SK-N-SH (cell line): ENCODE measurements at regions not wholly inside any gene's neighbourhood (a gene's known extent, or its start where the extent isn't known, plus 50 kb on each side); places are given as distances from the start of the nearest gene placed in this dataset.
"Not testable (repeated sequence)": the region's sequence is repeated elsewhere in the genome, so short reads cannot be mapped to it uniquely, and the experiment has no call there.

Source experiments
- CTCF ChIA-PET: fragments of 300-600, 350-600 bp; formaldehyde crosslinking; extraction: SDS; loops from one replicate; lab custom pipeline; 2021; lab: Yijun Ruan, JAX
- POLR2A ChIA-PET: fragments of 350-600 bp; sonication (Branson Sonifier 250); formaldehyde crosslinking; extraction: SDS; loops from one replicate; lab custom pipeline; 2020; ENCODE audit warnings: antibody characterized with exemption, inconsistent platforms; lab: Yijun Ruan, JAX
- DNase-seq: peaks from one replicate; pipeline ENCODE4 v3.0.0; 2012
- H2AFZ ChIP-seq: fragments of 200-600 bp; sonication (generic); 2 replicates; pipeline ENCODE4 v1.8.1; 2016; ENCODE audit warnings: antibody characterized with exemption, mild to moderate bottlenecking, low read depth
- H3F3A ChIP-seq: fragments of 200-600 bp; sonication (generic); replicated peaks from 2 replicates; pipeline ENCODE3; 2016; ENCODE audit warnings: antibody characterized with exemption, mild to moderate bottlenecking; ENCODE audit not compliant: insufficient read depth
- H3K27ac ChIP-seq, 2 experiments: fragments of 200-500 bp in 1 of 2; fragments of 200-600 bp in 1 of 2; sonication (Bioruptor generic) in 1 of 2; sonication (generic), shearing (Covaris generic) in 1 of 2; 2 replicates each; pipeline versions ENCODE4 v1.5.1 to v1.6.1; 2014 to 2016; ENCODE audit warnings: low read depth in 2 of 2, inconsistent platforms in 1 of 2, low read length in 1 of 2, mild to moderate bottlenecking in 1 of 2, mixed read lengths in 1 of 2
- H3K27me3 ChIP-seq: fragments of 200-600 bp; sonication (generic), shearing (Covaris generic); 2 replicates; pipeline ENCODE4 v1.6.1; 2016; ENCODE audit warnings: mixed run types; ENCODE audit not compliant: insufficient read depth
- H3K36me3 ChIP-seq, 2 experiments: fragments of 200-500 bp in 1 of 2; fragments of 200-600 bp in 1 of 2; sonication (Bioruptor generic) in 1 of 2; sonication (generic) in 1 of 2; replicated peaks in 1 of 2; 2 replicates each; pipeline versions ENCODE3 to v1.5.1; 2014 to 2016; ENCODE audit warnings: low read length in 1 of 2, mild to moderate bottlenecking in 1 of 2; ENCODE audit not compliant: insufficient read depth in 2 of 2, control insufficient read depth in 1 of 2
- H3K4me1 ChIP-seq, 2 experiments: fragments of 200-500 bp in 1 of 2; fragments of 200-600 bp in 1 of 2; sonication (Bioruptor generic) in 1 of 2; sonication (generic), shearing (Covaris generic) in 1 of 2; 2 replicates each; pipeline versions ENCODE4 v1.5.1 to v1.6.1; 2014 to 2016; ENCODE audit warnings: low read depth in 1 of 2, low read length in 1 of 2, mixed run types in 1 of 2; ENCODE audit not compliant: insufficient read depth in 2 of 2, control insufficient read depth in 1 of 2
- H3K4me2 ChIP-seq: fragments of 200-600 bp; sonication (generic), shearing (Covaris generic); 2 replicates; pipeline ENCODE4 v1.6.1; 2017; ENCODE audit warnings: mixed run types
- H3K4me3 ChIP-seq, 2 experiments: fragments of 200-500 bp in 1 of 2; fragments of 200-600 bp in 1 of 2; sonication (Bioruptor generic) in 1 of 2; sonication (generic), shearing (Covaris generic) in 1 of 2; 2 replicates each; pipeline versions ENCODE4 v1.5.1 to v1.8.1; 2014 to 2016; ENCODE audit warnings: low read depth in 2 of 2, inconsistent platforms in 1 of 2, low read length in 1 of 2, mild to moderate bottlenecking in 1 of 2, mixed read lengths in 1 of 2, moderate library complexity in 1 of 2
- H3K79me2 ChIP-seq: fragments of 200-600 bp; sonication (generic); 2 replicates; pipeline ENCODE4 v1.8.1; 2017; ENCODE audit warnings: mild to moderate bottlenecking; ENCODE audit not compliant: insufficient read depth
- H3K9ac ChIP-seq: fragments of 200-600 bp; sonication (generic); 2 replicates; pipeline ENCODE4 v1.6.1; 2017; ENCODE audit warnings: mixed run types
- H3K9me2 ChIP-seq: fragments of 200-600 bp; sonication (generic); 2 replicates; pipeline ENCODE4 v1.6.1; 2017; ENCODE audit warnings: mixed run types
- H3K9me3 ChIP-seq: fragments of 200-600 bp; sonication (generic); 2 replicates; pipeline ENCODE4 v1.6.1; 2017; ENCODE audit warnings: mixed run types, mild to moderate bottlenecking, moderate library complexity
- H4K20me1 ChIP-seq: fragments of 200-600 bp; sonication (generic); 2 replicates; pipeline ENCODE4 v1.6.1; 2017; ENCODE audit warnings: mild to moderate bottlenecking, mixed run types; ENCODE audit not compliant: insufficient read depth
- EP300 ChIP-seq, 2 experiments: IDR thresholded peaks; 2 replicates each; pipeline versions ENCODE4 v1.4.0 to v1.6.1; 2012; ENCODE audit warnings: borderline replicate concordance in 1 of 2, low read depth in 1 of 2, low read length in 1 of 2
- EZH2phosphoT487 ChIP-seq: fragments of 200-600 bp; sonication (generic); IDR thresholded peaks from 2 replicates; pipeline ENCODE4 v1.6.1; 2017; ENCODE audit warnings: low read depth, mixed run types, mild to moderate bottlenecking, antibody characterized with exemption, moderate library complexity, borderline replicate concordance
- FOXJ3 ChIP-seq: sonication (generic); formaldehyde crosslinking; IDR thresholded peaks from 2 replicates; pipeline ENCODE4 v1.5.1; 2020; ENCODE audit warnings: mild to moderate bottlenecking, missing genetic modification reagents
- GATA2 ChIP-seq: sonication (generic); formaldehyde crosslinking; IDR thresholded peaks from 2 replicates; pipeline ENCODE4 v1.5.0; 2020; ENCODE audit warnings: mild to moderate bottlenecking, missing genetic modification reagents
- JUND ChIP-seq: IDR thresholded peaks from 2 replicates; pipeline ENCODE4 v1.4.0; 2012
- NRF1 ChIP-seq: IDR thresholded peaks from 2 replicates; pipeline ENCODE4 v1.6.1; 2012; ENCODE audit warnings: low read depth, mild to moderate bottlenecking, low read length
- POLR2AphosphoS5 ChIP-seq: IDR thresholded peaks from 2 replicates; pipeline ENCODE4 v1.6.1; 2012; ENCODE audit warnings: low read depth, low read length
- RAD21 ChIP-seq: IDR thresholded peaks from 2 replicates; pipeline ENCODE4 v1.6.1; 2012; ENCODE audit warnings: mild to moderate bottlenecking, low read length
- RXRA ChIP-seq: IDR thresholded peaks from 2 replicates; pipeline ENCODE4 v1.4.0; 2012; ENCODE audit warnings: low read depth, mild to moderate bottlenecking, borderline replicate concordance
- SMC3 ChIP-seq: IDR thresholded peaks from 2 replicates; pipeline ENCODE4 v1.6.1; 2012; ENCODE audit warnings: low read depth, low read length, improper control_type of control experiment
- TAF1 ChIP-seq: IDR thresholded peaks from 2 replicates; pipeline ENCODE4 v1.6.1; 2012; ENCODE audit warnings: low read depth, mild to moderate bottlenecking, low read length, moderate library complexity, borderline replicate concordance
- TEAD4 ChIP-seq: IDR thresholded peaks from 2 replicates; pipeline ENCODE4 v1.4.0; 2012; ENCODE audit warnings: mild to moderate bottlenecking, borderline replicate concordance; ENCODE audit not compliant: insufficient read depth
- WGBS: methylation state at CpG from one replicate; pipeline ENCODE4 v1.1.6; 2017; ENCODE audit warnings: low lambda C conversion rate; 5-methylcytosine and 5-hydroxymethylcytosine counted together
- TF ChIP-seq, protein P1 (sequence below): IDR thresholded peaks from 2 replicates; pipeline ENCODE4 v1.4.0; 2012; ENCODE audit warnings: low read depth, borderline replicate concordance
- TF ChIP-seq, protein P2 (sequence below): fragments of 150-350 bp; IDR thresholded peaks from 2 replicates; pipeline ENCODE4 v1.6.1; 2016; ENCODE audit warnings: mild to moderate bottlenecking, low read depth, low read length
- TF ChIP-seq, protein P3 (sequence below): IDR thresholded peaks from 2 replicates; pipeline ENCODE4 v1.4.0; 2012; ENCODE audit warnings: low read depth, borderline replicate concordance
- TF ChIP-seq, protein P4 (sequence below): fragments of 200-600 bp; sonication (generic); IDR thresholded peaks from 2 replicates; pipeline ENCODE4 v1.6.1; 2017; ENCODE audit warnings: antibody characterized with exemption, mild to moderate bottlenecking, moderate library complexity
- TF ChIP-seq, protein P5 (sequence below): IDR thresholded peaks from 2 replicates; pipeline ENCODE4 v1.4.0; 2012; ENCODE audit warnings: low read depth

DNA sequence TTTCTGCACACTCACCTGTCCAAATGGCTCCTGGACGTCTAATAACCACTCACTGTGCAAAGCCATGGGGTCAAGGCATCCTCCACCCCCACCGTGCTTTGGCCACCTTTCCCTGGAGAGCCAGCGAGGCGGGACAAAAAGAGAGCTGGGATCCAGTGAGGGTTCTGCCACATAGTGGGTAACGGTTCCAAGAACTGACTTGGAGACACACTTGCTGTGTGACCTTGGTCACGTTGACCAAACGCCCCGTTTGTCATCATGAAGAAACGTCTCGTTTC lies 287.2 kb downstream of the TFAP2C start (continued):
- TF ChIP-seq, protein P1, sequence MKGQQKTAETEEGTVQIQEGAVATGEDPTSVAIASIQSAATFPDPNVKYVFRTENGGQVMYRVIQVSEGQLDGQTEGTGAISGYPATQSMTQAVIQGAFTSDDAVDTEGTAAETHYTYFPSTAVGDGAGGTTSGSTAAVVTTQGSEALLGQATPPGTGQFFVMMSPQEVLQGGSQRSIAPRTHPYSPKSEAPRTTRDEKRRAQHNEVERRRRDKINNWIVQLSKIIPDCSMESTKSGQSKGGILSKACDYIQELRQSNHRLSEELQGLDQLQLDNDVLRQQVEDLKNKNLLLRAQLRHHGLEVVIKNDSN, result no peak
- TF ChIP-seq, protein P2, sequence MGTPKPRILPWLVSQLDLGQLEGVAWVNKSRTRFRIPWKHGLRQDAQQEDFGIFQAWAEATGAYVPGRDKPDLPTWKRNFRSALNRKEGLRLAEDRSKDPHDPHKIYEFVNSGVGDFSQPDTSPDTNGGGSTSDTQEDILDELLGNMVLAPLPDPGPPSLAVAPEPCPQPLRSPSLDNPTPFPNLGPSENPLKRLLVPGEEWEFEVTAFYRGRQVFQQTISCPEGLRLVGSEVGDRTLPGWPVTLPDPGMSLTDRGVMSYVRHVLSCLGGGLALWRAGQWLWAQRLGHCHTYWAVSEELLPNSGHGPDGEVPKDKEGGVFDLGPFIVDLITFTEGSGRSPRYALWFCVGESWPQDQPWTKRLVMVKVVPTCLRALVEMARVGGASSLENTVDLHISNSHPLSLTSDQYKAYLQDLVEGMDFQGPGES, result no peak
- no peak for TF ChIP-seq TEAD4

GRCh38 chr20:56920041-56920440 lies 290.9 kb downstream of the TFAP2C start:
- DNase-seq, CTCF ChIA-PET, POLR2A ChIA-PET, H3K9ac ChIP-seq, H2AFZ ChIP-seq, H3K9me3 ChIP-seq, H3K27ac ChIP-seq, H3K36me3 ChIP-seq, H3K4me2 ChIP-seq, H3K9me2 ChIP-seq, H3F3A ChIP-seq, H3K4me3 ChIP-seq, H3K79me2 ChIP-seq, H3K4me1 ChIP-seq, H4K20me1 ChIP-seq: not testable (repeated sequence)
- WGBS, result 4% methylated on average over 4 of the region's 4 CpGs
- peaks cover 34% of the 10 kb centered on the region for H3K27me3 ChIP-seq

- no peaks in the 10 kb centered on the region; a peak in 1 of 4 replicates for H3K4me1 ChIP-seq
- no peak overlapping the region for H3K9ac ChIP-seq
- H3K79me2 ChIP-seq, result no peaks in the 10 kb centered on the region
- no peak overlapping the region for H3K4me2 ChIP-seq
- H3K4me3 ChIP-seq, result no peak overlapping the region
- DNase-seq, result no peak
- WGBS, result 24% methylated on average over 9 of the region's 9 CpGs
- no peak overlapping the region for H2AFZ ChIP-seq
- no peaks in the 10 kb centered on the region for H4K20me1 ChIP-seq
- ChIA-PET CTCF (no interaction called here), POLR2A (no interaction called here)
- TF ChIP-seq, protein P3, sequence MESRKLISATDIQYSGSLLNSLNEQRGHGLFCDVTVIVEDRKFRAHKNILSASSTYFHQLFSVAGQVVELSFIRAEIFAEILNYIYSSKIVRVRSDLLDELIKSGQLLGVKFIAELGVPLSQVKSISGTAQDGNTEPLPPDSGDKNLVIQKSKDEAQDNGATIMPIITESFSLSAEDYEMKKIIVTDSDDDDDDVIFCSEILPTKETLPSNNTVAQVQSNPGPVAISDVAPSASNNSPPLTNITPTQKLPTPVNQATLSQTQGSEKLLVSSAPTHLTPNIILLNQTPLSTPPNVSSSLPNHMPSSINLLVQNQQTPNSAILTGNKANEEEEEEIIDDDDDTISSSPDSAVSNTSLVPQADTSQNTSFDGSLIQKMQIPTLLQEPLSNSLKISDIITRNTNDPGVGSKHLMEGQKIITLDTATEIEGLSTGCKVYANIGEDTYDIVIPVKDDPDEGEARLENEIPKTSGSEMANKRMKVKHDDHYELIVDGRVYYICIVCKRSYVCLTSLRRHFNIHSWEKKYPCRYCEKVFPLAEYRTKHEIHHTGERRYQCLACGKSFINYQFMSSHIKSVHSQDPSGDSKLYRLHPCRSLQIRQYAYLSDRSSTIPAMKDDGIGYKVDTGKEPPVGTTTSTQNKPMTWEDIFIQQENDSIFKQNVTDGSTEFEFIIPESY, result no peak
- TF ChIP-seq POLR2AphosphoS5 (no peak), NRF1 (no peak), JUND (no peak), EP300 (IDR thresholded peaks at IDR 0.05; ENCODE audit: borderline replicate concordance in 1 of 2, low read depth in 1 of 2, low read length in 1 of 2) (no peak), SMC3 (no peak), RXRA (no peak), EZH2phosphoT487 (no peak), TAF1 (no peak), RAD21 (no peak), FOXJ3 (no peak), GATA2 (CRISPR knock-in tag) (no peak)
- TF ChIP-seq, protein P4, sequence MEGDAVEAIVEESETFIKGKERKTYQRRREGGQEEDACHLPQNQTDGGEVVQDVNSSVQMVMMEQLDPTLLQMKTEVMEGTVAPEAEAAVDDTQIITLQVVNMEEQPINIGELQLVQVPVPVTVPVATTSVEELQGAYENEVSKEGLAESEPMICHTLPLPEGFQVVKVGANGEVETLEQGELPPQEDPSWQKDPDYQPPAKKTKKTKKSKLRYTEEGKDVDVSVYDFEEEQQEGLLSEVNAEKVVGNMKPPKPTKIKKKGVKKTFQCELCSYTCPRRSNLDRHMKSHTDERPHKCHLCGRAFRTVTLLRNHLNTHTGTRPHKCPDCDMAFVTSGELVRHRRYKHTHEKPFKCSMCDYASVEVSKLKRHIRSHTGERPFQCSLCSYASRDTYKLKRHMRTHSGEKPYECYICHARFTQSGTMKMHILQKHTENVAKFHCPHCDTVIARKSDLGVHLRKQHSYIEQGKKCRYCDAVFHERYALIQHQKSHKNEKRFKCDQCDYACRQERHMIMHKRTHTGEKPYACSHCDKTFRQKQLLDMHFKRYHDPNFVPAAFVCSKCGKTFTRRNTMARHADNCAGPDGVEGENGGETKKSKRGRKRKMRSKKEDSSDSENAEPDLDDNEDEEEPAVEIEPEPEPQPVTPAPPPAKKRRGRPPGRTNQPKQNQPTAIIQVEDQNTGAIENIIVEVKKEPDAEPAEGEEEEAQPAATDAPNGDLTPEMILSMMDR, result no peak
- TF ChIP-seq, protein P5, sequence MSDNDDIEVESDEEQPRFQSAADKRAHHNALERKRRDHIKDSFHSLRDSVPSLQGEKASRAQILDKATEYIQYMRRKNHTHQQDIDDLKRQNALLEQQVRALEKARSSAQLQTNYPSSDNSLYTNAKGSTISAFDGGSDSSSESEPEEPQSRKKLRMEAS, result no peak
- no peaks in the 10 kb centered on the region for H3K9me2 ChIP-seq
- peaks cover 48% of the 10 kb centered on the region for H3K27me3 ChIP-seq
- H3K9me3 ChIP-seq, result no peaks in the 10 kb centered on the region
- no peaks in the 10 kb centered on the region for H3K36me3 ChIP-seq
- no peak overlapping the region for H3K27ac ChIP-seq
- H3F3A ChIP-seq, result no peaks in the 10 kb centered on the region
Measured at GRCh38 chr20:56922497-56922896, 293.4 kb downstream of the TFAP2C start.
